Loucy (cell line): ENCODE measurements at regions not wholly inside any gene's neighbourhood (a gene's known extent, or its start where the extent isn't known, plus 50 kb on each side); places are given as distances from the start of the nearest gene placed in this dataset.

Experiments
- CTCF ChIP-seq: fragments of 200-600 bp; sonication (generic); conservative IDR thresholded peaks from 2 replicates; pipeline ENCODE4 v1.5.1; 2014; ENCODE audit warnings: mild to moderate bottlenecking, antibody characterized with exemption, low read length
- EZH2phosphoT487 ChIP-seq: fragments of 200-600 bp; IDR thresholded peaks from 2 replicates; pipeline ENCODE4 v1.6.1; 2018; ENCODE audit warnings: antibody characterized with exemption, mild to moderate bottlenecking, moderate library complexity, borderline replicate concordance

- TF ChIP-seq CTCF (no peak), EZH2phosphoT487 (no peak)
Measured at GRCh38 chr10:88219753-88220152, 356.3 kb downstream of the PTEN start.
